ENCODE measurements at regions not wholly inside any gene's neighbourhood (a gene's known extent, or its start where the extent isn't known, plus 50 kb on each side); places are given as distances from the start of the nearest gene placed in this dataset.
"Not testable (repeated sequence)": the region's sequence is repeated elsewhere in the genome, so short reads cannot be mapped to it uniquely, and the experiment has no call there.

DNA sequence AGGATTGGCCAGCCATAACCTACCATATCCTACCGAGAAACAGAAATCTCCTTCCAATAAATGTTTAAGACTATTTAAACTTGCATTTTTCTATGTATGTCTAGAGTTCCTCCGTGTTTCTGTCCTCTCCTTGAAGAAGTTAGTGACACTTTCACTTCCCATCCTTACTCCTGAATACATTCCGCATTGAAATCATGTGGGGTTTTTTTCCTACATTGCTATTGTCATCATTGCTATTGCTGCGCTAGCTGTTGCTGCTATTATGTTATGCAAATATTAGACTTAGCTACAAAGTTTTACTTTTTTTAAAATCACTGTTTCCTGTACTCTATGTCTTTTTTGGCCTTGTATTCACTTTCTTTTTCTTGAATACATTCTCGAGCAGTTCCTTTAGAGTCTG is 83.3 kb upstream of the NEK6 start:
- TF ChIP-seq, protein P1, sequence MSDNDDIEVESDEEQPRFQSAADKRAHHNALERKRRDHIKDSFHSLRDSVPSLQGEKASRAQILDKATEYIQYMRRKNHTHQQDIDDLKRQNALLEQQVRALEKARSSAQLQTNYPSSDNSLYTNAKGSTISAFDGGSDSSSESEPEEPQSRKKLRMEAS (IDR thresholded peaks at IDR 0.05; ENCODE audit: insufficient read depth, insufficient read length), result no peak
- no peak for TF ChIP-seq EZH2 (IDR thresholded peaks at IDR 0.05; ENCODE audit: borderline replicate concordance, low read depth, low read length, severe bottlenecking)
- no peak for TF ChIP-seq MYC (IDR thresholded peaks at IDR 0.05; ENCODE audit: low read depth, low read length)
- no peak for TF ChIP-seq GATA2 (IDR thresholded peaks at IDR 0.05; ENCODE audit: insufficient read depth, insufficient read length, low read depth, low read length)
- TF ChIP-seq POLR2AphosphoS5 (IDR thresholded peaks at IDR 0.05; ENCODE audit: insufficient read depth, low read depth, low read length), result no peak
- no peak for TF ChIP-seq FOS (IDR thresholded peaks at IDR 0.05; ENCODE audit: borderline replicate concordance, insufficient read depth, low read length)

DNA sequence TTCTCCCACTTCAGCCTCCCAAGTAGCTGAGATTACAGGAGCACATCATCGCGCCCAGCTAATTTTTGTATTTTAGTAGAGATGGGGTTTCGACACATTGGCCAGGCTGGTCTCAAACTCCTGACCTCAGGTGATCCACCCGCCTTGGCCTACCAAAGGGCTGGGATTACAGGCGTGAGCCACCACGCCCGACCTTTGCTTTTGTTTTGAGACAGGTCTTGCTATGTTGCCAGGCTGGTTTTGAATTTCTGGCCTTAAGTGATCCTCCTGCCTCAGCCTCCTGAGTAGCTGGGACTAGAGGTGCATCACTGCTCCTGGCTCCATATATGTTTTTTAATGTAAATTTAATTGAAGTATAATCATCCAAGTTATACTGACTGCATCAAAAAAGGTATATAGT is 80.2 kb upstream of the NEK6 start:
- H2AFZ ChIP-seq (ENCODE audit: low read depth, low read length); H3K27ac ChIP-seq (ENCODE audit: insufficient read depth, low read depth, low read length); POLR2A ChIA-PET; CTCF ChIA-PET; FAIRE-seq; BruUV-seq (replicated peaks); H3K4me2 ChIP-seq (ENCODE audit: insufficient read depth, low read length); dilution Hi-C loops (cut with MboI; ENCODE audit: extremely low pct_ligation_motif_present, low sequenced_read_pairs); H3K4me1 ChIP-seq (ENCODE audit: control insufficient read depth, extremely low read depth, insufficient read depth, low read length); H3K9ac ChIP-seq (replicated peaks; ENCODE audit: extremely low read depth, insufficient read depth, low read length); H3K79me2 ChIP-seq (ENCODE audit: control insufficient read depth, insufficient read depth, low read length); DNase-seq (ENCODE audit: low read depth, low spot score); intact Hi-C loops (cut with micrococcal nuclease); H4K20me1 ChIP-seq (replicated peaks; ENCODE audit: control insufficient read depth, extremely low read depth, insufficient read depth, low read length); H3K36me3 ChIP-seq (ENCODE audit: control insufficient read depth in 2 of 2, extremely low read depth in 1 of 2, insufficient read depth in 2 of 2, low read length in 2 of 2); H3K4me3 ChIP-seq (replicated peaks in 1 of 3; ENCODE audit: insufficient read depth in 1 of 3, low read depth in 1 of 3, low read length in 3 of 3); H3K9me3 ChIP-seq (replicated peaks; ENCODE audit: control insufficient read depth, insufficient read depth, low read length); H3K9me1 ChIP-seq (replicated peaks; ENCODE audit: control insufficient read depth, extremely low read depth, insufficient read depth, low read length): not testable (repeated sequence)
- H3K27me3 ChIP-seq (ENCODE audit: control insufficient read depth in 2 of 2, insufficient read depth in 2 of 2, low read length in 2 of 2), result peaks cover 11 to 27% of the 10 kb centered on the region in 2 experiments

More for the DNA sequence above, 83.3 kb upstream of the NEK6 start:
- peaks cover 13 to 19% of the 10 kb centered on the region in 2 experiments for H3K27me3 ChIP-seq (ENCODE audit: control insufficient read depth in 2 of 2, insufficient read depth in 2 of 2, low read length in 2 of 2)
- H4K20me1 ChIP-seq (replicated peaks; ENCODE audit: control insufficient read depth, extremely low read depth, insufficient read depth, low read length), result no peaks in the 10 kb centered on the region
- H3K4me3 ChIP-seq (replicated peaks in 1 of 3; ENCODE audit: insufficient read depth in 1 of 3, low read depth in 1 of 3, low read length in 3 of 3), result no peak overlapping the region
- no peak overlapping the region for H3K27ac ChIP-seq (ENCODE audit: insufficient read depth, low read depth, low read length)
- DNase-seq (ENCODE audit: low read depth, low spot score) (no peak), FAIRE-seq (no peak)
- H2AFZ ChIP-seq (ENCODE audit: low read depth, low read length), result no peak overlapping the region
- dilution Hi-C loops (cut with MboI; ENCODE audit: extremely low pct_ligation_motif_present, low sequenced_read_pairs) (no loop called here), intact Hi-C loops (cut with micrococcal nuclease) (no loop called here)
- H3K9me3 ChIP-seq (replicated peaks; ENCODE audit: control insufficient read depth, insufficient read depth, low read length), result no peaks in the 10 kb centered on the region
- CTCF ChIA-PET, result interaction anchor here (1.1 to 1.4 kb wide), 3 partner anchors 11 to 48 kb away, joined by 3 read pairs; no protein-coding TSS in a partner anchor
- no peaks in the 10 kb centered on the region for H3K79me2 ChIP-seq (ENCODE audit: control insufficient read depth, insufficient read depth, low read length)
- no peaks in the 10 kb centered on the region for H3K9me1 ChIP-seq (replicated peaks; ENCODE audit: control insufficient read depth, extremely low read depth, insufficient read depth, low read length)
- H3K4me2 ChIP-seq (ENCODE audit: insufficient read depth, low read length), result no peak overlapping the region
- H3K9ac ChIP-seq (replicated peaks; ENCODE audit: extremely low read depth, insufficient read depth, low read length), result no peak overlapping the region
- H3K4me1 ChIP-seq (ENCODE audit: control insufficient read depth, extremely low read depth, insufficient read depth, low read length), result no peaks in the 10 kb centered on the region
- POLR2A ChIA-PET, result no interaction called here
- H3K36me3 ChIP-seq (ENCODE audit: control insufficient read depth in 2 of 2, extremely low read depth in 1 of 2, insufficient read depth in 2 of 2, low read length in 2 of 2), result no peaks in the 10 kb centered on the region
- no TSS peak for BruUV-seq (replicated peaks)
